HepG2 (cell line): ENCODE measurements at regions not wholly inside any gene's neighbourhood (a gene's known extent, or its start where the extent isn't known, plus 50 kb on each side); places are given as distances from the start of the nearest gene placed in this dataset.

Source experiments
- MYC ChIP-seq: sonication (generic); formaldehyde crosslinking; IDR thresholded peaks from 2 replicates; pipeline ENCODE4 v1.9.0; 2021; ENCODE audit warnings: missing genetic modification reagents, borderline replicate concordance
- PHF8 ChIP-seq: sonication (generic); formaldehyde crosslinking; IDR thresholded peaks from 2 replicates; pipeline ENCODE4 v1.5.0; 2020; ENCODE audit warnings: missing genetic modification reagents
- POLR2A ChIP-seq, 2 experiments: IDR thresholded peaks; 2 replicates each; pipeline ENCODE4 v1.6.1; 2011; ENCODE audit warnings: low read depth in 2 of 2, low read length in 2 of 2, mild to moderate bottlenecking in 1 of 2, moderate library complexity in 1 of 2; ENCODE audit not compliant: insufficient read depth in 1 of 2
- TCF7L2 ChIP-seq: IDR thresholded peaks from 2 replicates; pipeline ENCODE4 v1.6.1; 2011; ENCODE audit warnings: mild to moderate bottlenecking, low read depth, low read length, moderate library complexity
- TRIM24 ChIP-seq: sonication (generic); formaldehyde crosslinking; IDR thresholded peaks from 2 replicates; pipeline ENCODE4 v1.8.0; 2022; ENCODE audit warnings: mild to moderate bottlenecking, missing genetic modification reagents
- ZBTB1 ChIP-seq: sonication (generic); formaldehyde crosslinking; IDR thresholded peaks from 2 replicates; pipeline ENCODE4 v1.4.0; 2020; ENCODE audit warnings: missing genetic modification reagents, borderline replicate concordance
- ZNF3 ChIP-seq: IDR thresholded peaks from 2 replicates; pipeline ENCODE4 v1.7.0; 2017; ENCODE audit warnings: inconsistent platforms
- TF ChIP-seq, protein P1 (sequence below): sonication (generic); formaldehyde crosslinking; IDR thresholded peaks from 2 replicates; pipeline ENCODE4 v1.5.1; 2020; ENCODE audit warnings: mild to moderate bottlenecking, missing genetic modification reagents
- TF ChIP-seq, protein P2 (sequence below): sonication (generic); formaldehyde crosslinking; IDR thresholded peaks from 2 replicates; pipeline ENCODE4 v1.5.0; 2020; ENCODE audit warnings: mild to moderate bottlenecking, missing genetic modification reagents, moderate library complexity

DNA sequence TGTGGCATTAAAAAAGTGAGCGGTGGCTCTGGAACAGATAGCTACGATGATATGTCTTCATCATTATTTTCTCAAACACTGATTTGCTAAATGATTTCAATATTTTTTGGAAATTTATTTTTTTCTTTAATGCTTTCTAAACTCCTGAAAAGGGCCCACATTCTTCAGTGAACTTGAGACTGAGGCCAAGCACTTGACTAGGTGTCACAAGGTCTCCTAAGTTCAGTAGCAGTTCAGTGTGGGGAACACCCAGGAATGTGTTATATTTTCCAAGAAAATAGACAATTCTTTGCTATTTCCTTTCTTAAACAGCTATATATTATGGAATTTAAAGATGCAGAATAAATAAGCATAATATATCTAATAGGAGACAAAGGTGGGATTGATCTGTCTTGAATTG lies 850.9 kb downstream of the USP25 start:
- TF ChIP-seq, protein P1, sequence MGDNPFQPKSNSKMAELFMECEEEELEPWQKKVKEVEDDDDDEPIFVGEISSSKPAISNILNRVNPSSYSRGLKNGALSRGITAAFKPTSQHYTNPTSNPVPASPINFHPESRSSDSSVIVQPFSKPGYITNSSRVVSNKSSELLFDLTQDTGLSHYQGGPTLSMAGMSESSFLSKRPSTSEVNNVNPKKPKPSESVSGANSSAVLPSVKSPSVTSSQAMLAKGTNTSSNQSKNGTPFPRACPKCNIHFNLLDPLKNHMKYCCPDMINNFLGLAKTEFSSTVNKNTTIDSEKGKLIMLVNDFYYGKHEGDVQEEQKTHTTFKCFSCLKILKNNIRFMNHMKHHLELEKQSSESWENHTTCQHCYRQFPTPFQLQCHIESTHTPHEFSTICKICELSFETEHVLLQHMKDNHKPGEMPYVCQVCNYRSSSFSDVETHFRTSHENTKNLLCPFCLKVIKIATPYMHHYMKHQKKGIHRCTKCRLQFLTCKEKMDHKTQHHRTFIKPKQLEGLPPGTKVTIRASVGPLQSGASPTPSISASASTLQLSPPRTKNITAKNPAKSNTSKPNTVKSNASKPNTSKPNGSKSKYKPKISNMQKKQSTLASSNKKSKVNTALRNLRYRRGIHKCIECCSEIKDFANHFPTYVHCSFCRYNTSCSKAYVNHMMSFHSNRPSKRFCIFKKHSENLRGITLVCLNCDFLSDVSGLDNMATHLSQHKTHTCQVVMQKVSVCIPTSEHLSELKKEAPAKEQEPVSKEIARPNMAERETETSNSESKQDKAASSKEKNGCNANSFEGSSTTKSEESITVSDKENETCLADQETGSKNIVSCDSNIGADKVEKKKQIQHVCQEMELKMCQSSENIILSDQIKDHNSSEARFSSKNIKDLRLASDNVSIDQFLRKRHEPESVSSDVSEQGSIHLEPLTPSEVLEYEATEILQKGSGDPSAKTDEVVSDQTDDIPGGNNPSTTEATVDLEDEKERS (CRISPR knock-in tag) = no peak
- TF ChIP-seq, protein P2, sequence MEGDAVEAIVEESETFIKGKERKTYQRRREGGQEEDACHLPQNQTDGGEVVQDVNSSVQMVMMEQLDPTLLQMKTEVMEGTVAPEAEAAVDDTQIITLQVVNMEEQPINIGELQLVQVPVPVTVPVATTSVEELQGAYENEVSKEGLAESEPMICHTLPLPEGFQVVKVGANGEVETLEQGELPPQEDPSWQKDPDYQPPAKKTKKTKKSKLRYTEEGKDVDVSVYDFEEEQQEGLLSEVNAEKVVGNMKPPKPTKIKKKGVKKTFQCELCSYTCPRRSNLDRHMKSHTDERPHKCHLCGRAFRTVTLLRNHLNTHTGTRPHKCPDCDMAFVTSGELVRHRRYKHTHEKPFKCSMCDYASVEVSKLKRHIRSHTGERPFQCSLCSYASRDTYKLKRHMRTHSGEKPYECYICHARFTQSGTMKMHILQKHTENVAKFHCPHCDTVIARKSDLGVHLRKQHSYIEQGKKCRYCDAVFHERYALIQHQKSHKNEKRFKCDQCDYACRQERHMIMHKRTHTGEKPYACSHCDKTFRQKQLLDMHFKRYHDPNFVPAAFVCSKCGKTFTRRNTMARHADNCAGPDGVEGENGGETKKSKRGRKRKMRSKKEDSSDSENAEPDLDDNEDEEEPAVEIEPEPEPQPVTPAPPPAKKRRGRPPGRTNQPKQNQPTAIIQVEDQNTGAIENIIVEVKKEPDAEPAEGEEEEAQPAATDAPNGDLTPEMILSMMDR (CRISPR knock-in tag) = no peak
- TF ChIP-seq PHF8 (CRISPR knock-in tag) (no peak), ZBTB1 (CRISPR knock-in tag) (no peak), ZNF3 (no peak), TCF7L2 (no peak), TRIM24 (CRISPR knock-in tag) (no peak), POLR2A (IDR thresholded peaks at IDR 0.05; ENCODE audit: insufficient read depth in 1 of 2, low read depth in 2 of 2, low read length in 2 of 2) (no peak), MYC (no peak)
